Trophoblast cell (in vitro differentiated cells and primary cell): ENCODE measurements at regions not wholly inside any gene's neighbourhood (a gene's known extent, or its start where the extent isn't known, plus 50 kb on each side); places are given as distances from the start of the nearest gene placed in this dataset.

Experiments used
- DNase-seq, 2 donors: peaks; one replicate each; pipeline ENCODE4 v3.0.0-alpha.2; 2016
- H2AFZ ChIP-seq: 2 replicates; pipeline ENCODE4 v1.6.1; 2013; ENCODE audit warnings: low read length, moderate library complexity, mild to moderate bottlenecking; ENCODE audit not compliant: insufficient read depth, poor library complexity
- H2AK5ac ChIP-seq: 2 replicates; pipeline ENCODE4 v1.6.1; 2013; ENCODE audit warnings: mild to moderate bottlenecking, low read length
- H2BK120ac ChIP-seq: 2 replicates; pipeline ENCODE4 v1.6.1; 2013; ENCODE audit warnings: low read length, mild to moderate bottlenecking, moderate library complexity; ENCODE audit not compliant: insufficient read depth, poor library complexity
- H2BK12ac ChIP-seq: 2 replicates; pipeline ENCODE4 v1.6.1; 2013; ENCODE audit warnings: mild to moderate bottlenecking, low read length, moderate library complexity
- H2BK5ac ChIP-seq: 2 replicates; pipeline ENCODE4 v1.6.1; 2013; ENCODE audit warnings: low read length, low read depth, moderate library complexity, mild to moderate bottlenecking; ENCODE audit not compliant: poor library complexity
- H3K14ac ChIP-seq: 2 replicates; pipeline ENCODE4 v1.6.1; 2013; ENCODE audit warnings: mild to moderate bottlenecking, low read length
- H3K18ac ChIP-seq: 2 replicates; pipeline ENCODE4 v1.6.1; 2013; ENCODE audit warnings: mild to moderate bottlenecking, low read length
- H3K23ac ChIP-seq: 2 replicates; pipeline ENCODE4 v1.6.1; 2013; ENCODE audit warnings: low read length
- H3K27ac ChIP-seq: 2 replicates; pipeline ENCODE4 v1.5.1; 2013; ENCODE audit warnings: low read depth, mild to moderate bottlenecking, inconsistent platforms, low read length, moderate library complexity
- H3K27me3 ChIP-seq: 2 replicates; pipeline ENCODE4 v1.6.1; 2013; ENCODE audit warnings: inconsistent platforms, mild to moderate bottlenecking, low read length, moderate library complexity; ENCODE audit not compliant: insufficient read depth
- H3K36me3 ChIP-seq, 2 experiments: 1 replicate in 1 of 2; 2 replicates in 1 of 2; pipeline ENCODE4 v1.6.1; 2013; ENCODE audit warnings: low read length in 2 of 2, mild to moderate bottlenecking in 2 of 2, moderate library complexity in 1 of 2; ENCODE audit not compliant: insufficient read depth in 2 of 2, control insufficient read depth in 1 of 2
- H3K4ac ChIP-seq: 2 replicates; pipeline ENCODE4 v1.6.1; 2013; ENCODE audit warnings: low read depth, mild to moderate bottlenecking, low read length, moderate library complexity
- H3K4me1 ChIP-seq, 2 experiments: 1 replicate in 1 of 2; 2 replicates in 1 of 2; pipeline ENCODE4 v1.6.1; 2013; ENCODE audit warnings: low read length in 2 of 2, mild to moderate bottlenecking in 2 of 2, moderate library complexity in 1 of 2; ENCODE audit not compliant: insufficient read depth in 2 of 2, control insufficient read depth in 1 of 2
- H3K4me2 ChIP-seq: 2 replicates; pipeline ENCODE4 v1.6.1; 2013; ENCODE audit warnings: inconsistent platforms, mild to moderate bottlenecking, low read length, moderate library complexity
- H3K4me3 ChIP-seq: 2 replicates; pipeline ENCODE4 v1.5.1; 2013; ENCODE audit warnings: mild to moderate bottlenecking, low read depth, low read length, inconsistent platforms
- H3K79me1 ChIP-seq: one replicate; pipeline ENCODE4 v1.6.1; 2013; ENCODE audit warnings: low read length
- H3K79me2 ChIP-seq: 2 replicates; pipeline ENCODE4 v1.6.1; 2013; ENCODE audit warnings: low read length, mild to moderate bottlenecking; ENCODE audit not compliant: control insufficient read depth, insufficient read depth, poor library complexity
- H3K9ac ChIP-seq: 2 replicates; pipeline ENCODE4 v1.6.1; 2013; ENCODE audit warnings: mild to moderate bottlenecking, low read length
- H3K9me3 ChIP-seq: 2 replicates; pipeline ENCODE4 v1.6.1; 2013; ENCODE audit warnings: low read depth, mild to moderate bottlenecking, control low read depth, inconsistent platforms, low read length; ENCODE audit not compliant: insufficient read depth
- H4K12ac ChIP-seq: 2 replicates; pipeline ENCODE4 v1.6.1; 2013; ENCODE audit warnings: low read depth, mild to moderate bottlenecking, low read length, moderate library complexity
- H4K8ac ChIP-seq: 2 replicates; pipeline ENCODE4 v1.6.1; 2013; ENCODE audit warnings: low read depth, mild to moderate bottlenecking, low read length, moderate library complexity
- H4K91ac ChIP-seq: one replicate; pipeline ENCODE4 v1.6.1; 2013; ENCODE audit warnings: low read depth, mild to moderate bottlenecking, low read length, moderate library complexity
- WGBS: extraction: QIAGEN DNeasy Blood & Tissue Kit; methylation state at CpG from one replicate; pipeline ENCODE4 v1.1.7; 2013; ENCODE audit warnings: missing lambda C conversion rate; ENCODE audit not compliant: insufficient read length, insufficient coverage; ENCODE audit errors: extremely low coverage; 5-methylcytosine and 5-hydroxymethylcytosine counted together

DNA sequence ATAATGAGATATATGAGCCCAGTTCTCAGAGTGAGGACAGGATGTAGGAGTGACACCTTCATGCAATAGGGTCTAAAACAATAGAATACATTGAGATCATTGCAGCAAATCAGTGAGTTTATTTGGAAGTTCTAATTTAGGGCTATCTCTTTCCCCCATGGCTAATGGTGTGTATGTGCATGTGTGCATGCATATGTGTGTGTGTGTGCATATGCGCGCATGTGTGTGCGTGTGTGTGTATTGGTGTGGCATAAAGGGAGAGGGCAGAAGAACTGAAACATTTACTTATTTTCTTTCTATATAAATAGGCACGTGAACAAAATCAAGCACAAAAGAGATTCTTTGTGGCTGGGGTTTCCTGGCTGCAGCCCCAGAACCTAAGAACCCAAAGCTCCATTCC lies 115.7 kb upstream of the VEPH1 start:
- no peaks in the 10 kb centered on the region for H3K79me1 ChIP-seq
- no peaks in the 10 kb centered on the region for H3K9me3 ChIP-seq
- no peak for DNase-seq
- no peak overlapping the region for H2BK5ac ChIP-seq
- no peak overlapping the region for H3K23ac ChIP-seq
- no peak overlapping the region for H2AFZ ChIP-seq
- H2BK12ac ChIP-seq: no peak overlapping the region
- H3K27ac ChIP-seq: no peak overlapping the region
- no peak overlapping the region for H3K14ac ChIP-seq
- H3K18ac ChIP-seq: no peak overlapping the region
- peaks cover 4 to 5% of the 10 kb centered on the region in 2 experiments for H3K4me1 ChIP-seq
- H4K12ac ChIP-seq: no peak overlapping the region
- no peak overlapping the region for H4K91ac ChIP-seq
- no peak overlapping the region for H3K4ac ChIP-seq
- no CpG with 5 or more reads among the region's 4 CpGs for WGBS
- H3K36me3 ChIP-seq: no peaks in the 10 kb centered on the region
- no peak overlapping the region for H2BK120ac ChIP-seq
- H3K4me3 ChIP-seq: no peak overlapping the region
- no peaks in the 10 kb centered on the region for H3K79me2 ChIP-seq
- H3K27me3 ChIP-seq: no peaks in the 10 kb centered on the region
- no peak overlapping the region for H4K8ac ChIP-seq
- H3K4me2 ChIP-seq: no peak overlapping the region
- H2AK5ac ChIP-seq: no peak overlapping the region
- no peak overlapping the region for H3K9ac ChIP-seq

DNA sequence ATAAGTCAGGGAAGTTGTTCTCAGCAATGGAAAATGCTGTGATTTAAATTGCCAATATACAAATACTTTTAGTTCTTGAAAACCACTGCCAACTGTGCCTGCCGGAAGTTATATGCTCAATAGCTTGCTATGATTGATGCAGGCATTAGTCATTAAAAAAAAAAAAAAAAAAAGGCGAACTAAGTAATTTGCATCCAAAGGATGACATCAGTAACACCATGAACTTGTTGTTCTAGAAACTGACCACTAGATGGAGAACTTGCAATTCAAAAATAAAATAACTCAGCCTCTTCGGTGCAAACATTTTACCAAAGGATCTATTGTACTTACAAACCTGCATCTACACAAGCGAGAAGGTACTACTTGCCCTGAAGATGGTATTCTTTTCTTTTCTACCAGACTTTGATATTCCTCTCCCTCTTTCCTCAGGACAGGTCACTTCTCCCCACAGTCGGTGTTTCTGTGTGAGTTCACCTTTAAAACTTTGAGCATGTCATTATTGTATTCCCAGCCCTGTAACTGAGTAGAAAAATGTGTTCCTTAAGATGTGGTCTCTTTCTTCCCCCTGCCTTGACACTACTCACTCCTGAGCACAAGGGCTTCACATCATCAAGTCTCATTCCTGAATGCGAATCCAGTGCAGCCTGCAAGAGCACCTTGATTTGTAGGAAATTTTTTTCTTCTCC lies 115.0 kb upstream of the VEPH1 start:
- H3K27ac ChIP-seq: no peak overlapping the region
- no peak overlapping the region for H3K4me3 ChIP-seq
- H3K79me2 ChIP-seq: no peaks in the 10 kb centered on the region
- no CpG with 5 or more reads among the region's 6 CpGs for WGBS
- no peaks in the 10 kb centered on the region for H3K79me1 ChIP-seq
- no peak overlapping the region for H3K4me2 ChIP-seq
- no peak overlapping the region for H2BK12ac ChIP-seq
- no peak overlapping the region for H4K12ac ChIP-seq
- H3K36me3 ChIP-seq: no peaks in the 10 kb centered on the region
- H2BK120ac ChIP-seq: no peak overlapping the region
- peak; percentile 18 to 83 for DNase-seq
- H2AK5ac ChIP-seq: no peak overlapping the region
- no peak overlapping the region for H3K23ac ChIP-seq
- H3K4ac ChIP-seq: no peak overlapping the region
- no peaks in the 10 kb centered on the region for H3K27me3 ChIP-seq
- H3K9me3 ChIP-seq: no peaks in the 10 kb centered on the region
- no peak overlapping the region for H2AFZ ChIP-seq
- H2BK5ac ChIP-seq: no peak overlapping the region
- H3K4me1 ChIP-seq: peaks cover 4 to 5% of the 10 kb centered on the region in 2 experiments
- H4K91ac ChIP-seq: no peak overlapping the region
- H3K14ac ChIP-seq: no peak overlapping the region
- no peak overlapping the region for H3K18ac ChIP-seq
- no peak overlapping the region for H3K9ac ChIP-seq
- no peak overlapping the region for H4K8ac ChIP-seq

GRCh38 chr3:157614896-157615295 lies 111.7 kb upstream of the VEPH1 start:
- Histone ChIP-seq H3K79me1 (no peaks in the 10 kb centered on the region), H4K8ac (no peak overlapping the region), H2AFZ (no peak overlapping the region)

GRCh38 chr3:157611536-157612076 lies 108.4 kb upstream of the VEPH1 start:
- no peak overlapping the region for H2AFZ ChIP-seq
- no peak overlapping the region for H3K4me2 ChIP-seq
- no peaks in the 10 kb centered on the region for H3K9me3 ChIP-seq
- H3K9ac ChIP-seq: no peak overlapping the region
- H2BK12ac ChIP-seq: no peak overlapping the region
- no peak for DNase-seq
- no peaks in the 10 kb centered on the region for H3K79me1 ChIP-seq
- H3K79me2 ChIP-seq: no peaks in the 10 kb centered on the region
- H3K4me1 ChIP-seq: peaks cover 4 to 5% of the 10 kb centered on the region in 2 experiments
- H3K18ac ChIP-seq: no peak overlapping the region
- no peak overlapping the region for H3K4ac ChIP-seq
- WGBS: no CpG with 5 or more reads among the region's 4 CpGs
- H3K4me3 ChIP-seq: no peak overlapping the region
- no peak overlapping the region for H3K23ac ChIP-seq
- no peak overlapping the region for H3K14ac ChIP-seq
- no peak overlapping the region for H4K8ac ChIP-seq
- H3K36me3 ChIP-seq: no peaks in the 10 kb centered on the region
- no peak overlapping the region for H2BK5ac ChIP-seq
- no peak overlapping the region for H4K91ac ChIP-seq
- no peak overlapping the region for H2BK120ac ChIP-seq
- H3K27me3 ChIP-seq: no peaks in the 10 kb centered on the region
- no peak overlapping the region for H4K12ac ChIP-seq
- no peak overlapping the region for H3K27ac ChIP-seq
- H2AK5ac ChIP-seq: no peak overlapping the region

More at GRCh38 chr3:157614896-157615295, 111.7 kb upstream of the VEPH1 start:
- Histone ChIP-seq H4K12ac (no peak overlapping the region), H2BK12ac (no peak overlapping the region), H3K14ac (no peak overlapping the region), H3K4me3 (no peak overlapping the region), H3K23ac (no peak overlapping the region), H3K4me1 (peaks cover 4 to 5% of the 10 kb centered on the region in 2 experiments), H3K4me2 (no peak overlapping the region), H3K9ac (no peak overlapping the region), H4K91ac (no peak overlapping the region), H3K4ac (no peak overlapping the region), H3K79me2 (no peaks in the 10 kb centered on the region), H3K27me3 (no peaks in the 10 kb centered on the region), H2AK5ac (no peak overlapping the region), H3K18ac (no peak overlapping the region), H3K36me3 (no peaks in the 10 kb centered on the region), H2BK120ac (no peak overlapping the region), H3K27ac (no peak overlapping the region), H3K9me3 (no peaks in the 10 kb centered on the region), H2BK5ac (no peak overlapping the region)
- DNase-seq: no peak
- WGBS: no CpG with 5 or more reads among the region's 2 CpGs
